ENCODE measurements at regions not wholly inside any gene's neighbourhood (a gene's known extent, or its start where the extent isn't known, plus 50 kb on each side); places are given as distances from the start of the nearest gene placed in this dataset.

DNA sequence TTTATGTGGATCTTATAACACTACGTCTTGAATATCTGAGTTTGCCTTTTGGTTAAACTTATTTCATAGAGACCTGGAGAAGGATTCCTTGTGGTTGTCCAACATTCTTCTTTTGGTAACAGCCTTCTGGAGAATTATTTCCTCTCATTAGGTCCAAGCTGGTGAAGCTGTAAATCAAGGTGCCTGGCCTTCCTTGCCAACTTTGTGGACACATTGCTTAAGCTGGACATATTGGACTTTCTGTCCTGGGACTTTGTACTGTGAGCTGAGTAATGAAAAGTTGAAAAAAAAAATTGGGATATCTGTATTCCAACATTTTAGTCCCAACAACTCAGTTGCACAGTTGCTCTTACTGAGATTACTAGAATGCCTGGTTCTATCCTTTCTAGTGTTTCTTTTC lies 186.2 kb downstream of the HAO1 start:
- no peak for TF ChIP-seq CTCF (conservative IDR thresholded peaks at IDR 0.05; ENCODE audit: low read depth in 2 of 2)
- TF ChIP-seq REST (IDR thresholded peaks at IDR 0.05; ENCODE audit: unreplicated experiment), result no peak
- TF ChIP-seq JUNB (IDR thresholded peaks at IDR 0.05; ENCODE audit: unreplicated experiment), result no peak
- TF ChIP-seq POLR2AphosphoS5 (IDR thresholded peaks at IDR 0.05; ENCODE audit: low read depth), result no peak
- TF ChIP-seq EZH2 (IDR thresholded peaks at IDR 0.05; ENCODE audit: low read depth, unreplicated experiment), result no peak
- TF ChIP-seq NANOG (IDR thresholded peaks at IDR 0.05; ENCODE audit: borderline replicate concordance), result no peak
- TF ChIP-seq EZH2phosphoT487 (IDR thresholded peaks at IDR 0.05; ENCODE audit: unreplicated experiment), result no peak
- no peak for TF ChIP-seq CREB1 (CRISPR knock-in tag; IDR thresholded peaks at IDR 0.05; ENCODE audit: low read depth)

All from GM23338 (cell line).